ENCODE measurements at regions not wholly inside any gene's neighbourhood (a gene's known extent, or its start where the extent isn't known, plus 50 kb on each side); places are given as distances from the start of the nearest gene placed in this dataset.

DNA sequence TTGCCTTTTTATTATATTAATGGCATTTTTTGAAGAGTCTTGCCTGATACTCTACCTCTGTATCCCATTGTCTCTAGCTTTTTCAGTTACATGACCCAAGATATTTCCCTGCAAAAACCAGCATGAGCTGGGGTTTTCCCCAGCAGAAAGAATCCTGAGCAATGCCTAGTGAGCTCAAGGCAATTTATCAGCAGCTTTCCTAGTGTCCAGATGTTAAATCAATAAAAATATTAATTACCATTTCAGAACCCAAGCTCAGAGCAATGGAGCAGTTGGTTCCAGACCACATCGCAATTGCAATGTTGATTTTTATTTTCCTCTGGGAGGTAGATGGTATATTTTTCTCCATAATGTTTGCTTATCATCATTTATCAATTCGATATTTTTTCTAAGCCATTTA is 137.2 kb downstream of the RAB38 start:
- TF ChIP-seq POLR2A (IDR thresholded peaks at IDR 0.05) = no peak
- TF ChIP-seq, protein P1, sequence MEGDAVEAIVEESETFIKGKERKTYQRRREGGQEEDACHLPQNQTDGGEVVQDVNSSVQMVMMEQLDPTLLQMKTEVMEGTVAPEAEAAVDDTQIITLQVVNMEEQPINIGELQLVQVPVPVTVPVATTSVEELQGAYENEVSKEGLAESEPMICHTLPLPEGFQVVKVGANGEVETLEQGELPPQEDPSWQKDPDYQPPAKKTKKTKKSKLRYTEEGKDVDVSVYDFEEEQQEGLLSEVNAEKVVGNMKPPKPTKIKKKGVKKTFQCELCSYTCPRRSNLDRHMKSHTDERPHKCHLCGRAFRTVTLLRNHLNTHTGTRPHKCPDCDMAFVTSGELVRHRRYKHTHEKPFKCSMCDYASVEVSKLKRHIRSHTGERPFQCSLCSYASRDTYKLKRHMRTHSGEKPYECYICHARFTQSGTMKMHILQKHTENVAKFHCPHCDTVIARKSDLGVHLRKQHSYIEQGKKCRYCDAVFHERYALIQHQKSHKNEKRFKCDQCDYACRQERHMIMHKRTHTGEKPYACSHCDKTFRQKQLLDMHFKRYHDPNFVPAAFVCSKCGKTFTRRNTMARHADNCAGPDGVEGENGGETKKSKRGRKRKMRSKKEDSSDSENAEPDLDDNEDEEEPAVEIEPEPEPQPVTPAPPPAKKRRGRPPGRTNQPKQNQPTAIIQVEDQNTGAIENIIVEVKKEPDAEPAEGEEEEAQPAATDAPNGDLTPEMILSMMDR (IDR thresholded peaks at IDR 0.05) = no peak

Measured in heart left ventricle (tissue), 13 donors.